Smooth muscle cell (in vitro differentiated cells): ENCODE measurements at regions not wholly inside any gene's neighbourhood (a gene's known extent, or its start where the extent isn't known, plus 50 kb on each side); places are given as distances from the start of the nearest gene placed in this dataset.

Source experiments
- DNase-seq: peaks from one replicate; lab custom pipeline; 2025; ENCODE audit not compliant: unreplicated experiment; lab: John Stamatoyannopoulos, UW
- H2AFZ ChIP-seq: fragments of 200-600 bp; sonication (generic); 2 replicates; pipeline ENCODE4 v1.6.0; 2016; ENCODE audit warnings: antibody characterized with exemption, low read depth, mild to moderate bottlenecking
- H3F3A ChIP-seq: fragments of 200-600 bp; sonication (generic); 2 replicates; pipeline ENCODE4 v1.6.0; 2017; ENCODE audit warnings: antibody characterized with exemption, low read depth
- H3K27ac ChIP-seq: fragments of 200-600 bp; sonication (generic); 2 replicates; pipeline ENCODE4 v1.5.1; 2016; ENCODE audit warnings: low read depth, mild to moderate bottlenecking
- H3K27me3 ChIP-seq: fragments of 200-600 bp; sonication (generic); 2 replicates; pipeline ENCODE4 v1.6.1; 2016; ENCODE audit warnings: low read depth, mild to moderate bottlenecking
- H3K36me3 ChIP-seq: fragments of 200-600 bp; sonication (generic); 2 replicates; pipeline ENCODE4 v1.5.1; 2016; ENCODE audit warnings: low read depth
- H3K4me1 ChIP-seq: fragments of 200-600 bp; sonication (generic); 2 replicates; pipeline ENCODE4 v1.5.1; 2016; ENCODE audit warnings: low read depth
- H3K4me2 ChIP-seq: fragments of 200-600 bp; sonication (generic); 2 replicates; pipeline ENCODE4 v1.6.0; 2016; ENCODE audit warnings: mild to moderate bottlenecking
- H3K4me3 ChIP-seq: fragments of 200-600 bp; sonication (generic); 2 replicates; pipeline ENCODE4 v1.5.1; 2016; ENCODE audit warnings: mild to moderate bottlenecking
- H3K79me2 ChIP-seq: fragments of 200-600 bp; sonication (generic); 2 replicates; pipeline ENCODE4 v1.6.0; 2016; ENCODE audit warnings: low read depth, mild to moderate bottlenecking
- H3K9ac ChIP-seq: fragments of 200-600 bp; sonication (generic); 2 replicates; pipeline ENCODE4 v1.6.0; 2016; ENCODE audit warnings: low read depth
- H3K9me3 ChIP-seq: fragments of 200-600 bp; sonication (generic); replicated peaks from 2 replicates; pipeline ENCODE4 v1.5.1; 2016; ENCODE audit warnings: low read depth
- H4K20me1 ChIP-seq: fragments of 200-600 bp; sonication (generic); 2 replicates; pipeline ENCODE4 v1.6.0; 2016; ENCODE audit warnings: low read depth
- WGBS: methylation state at CpG from one replicate; pipeline ENCODE4 v1.1.7; 2016; ENCODE audit warnings: low lambda C conversion rate; 5-methylcytosine and 5-hydroxymethylcytosine counted together
- TF ChIP-seq, protein P1 (sequence below): fragments of 200-600 bp; sonication (generic); IDR thresholded peaks from 2 replicates; pipeline ENCODE4 v1.5.1; 2017; ENCODE audit warnings: borderline replicate concordance, mild to moderate bottlenecking, antibody characterized with exemption; ENCODE audit not compliant: insufficient read depth, poor library complexity, severe bottlenecking

DNA sequence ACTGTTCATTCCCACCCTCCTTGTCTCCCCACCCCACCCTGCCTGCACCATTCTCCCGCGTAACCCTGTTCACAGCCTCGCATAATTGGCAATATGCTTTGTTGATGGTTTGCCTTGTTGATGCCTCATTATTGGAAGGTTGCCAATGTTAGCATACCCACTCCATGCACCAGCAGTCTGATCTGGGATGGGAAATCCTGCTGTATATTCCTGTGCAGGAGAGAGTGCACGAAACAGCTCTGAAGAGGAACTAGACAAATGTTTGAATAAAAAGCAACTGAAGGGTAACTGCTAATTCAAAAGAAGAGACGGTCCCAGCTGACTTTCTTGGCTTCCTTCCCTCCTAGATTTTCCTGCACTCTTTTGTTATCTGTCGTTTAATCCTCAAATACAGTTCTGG lies 271.7 kb upstream of the TLE4 start:
- H3K27me3 ChIP-seq, result no peaks in the 10 kb centered on the region
- no peak overlapping the region for H3K9ac ChIP-seq
- no peaks in the 10 kb centered on the region for H4K20me1 ChIP-seq
- no peaks in the 10 kb centered on the region for H3F3A ChIP-seq
- no peak overlapping the region for H3K27ac ChIP-seq
- H3K4me2 ChIP-seq, result no peak overlapping the region
- no peak overlapping the region for H2AFZ ChIP-seq
- peaks cover 27% of the 10 kb centered on the region for H3K4me1 ChIP-seq
- no peaks in the 10 kb centered on the region for H3K79me2 ChIP-seq
- no peak for DNase-seq
- WGBS, result 70% methylated on average over 6 of the region's 6 CpGs
- H3K4me3 ChIP-seq, result no peak overlapping the region
- no peaks in the 10 kb centered on the region for H3K36me3 ChIP-seq
- TF ChIP-seq, protein P1, sequence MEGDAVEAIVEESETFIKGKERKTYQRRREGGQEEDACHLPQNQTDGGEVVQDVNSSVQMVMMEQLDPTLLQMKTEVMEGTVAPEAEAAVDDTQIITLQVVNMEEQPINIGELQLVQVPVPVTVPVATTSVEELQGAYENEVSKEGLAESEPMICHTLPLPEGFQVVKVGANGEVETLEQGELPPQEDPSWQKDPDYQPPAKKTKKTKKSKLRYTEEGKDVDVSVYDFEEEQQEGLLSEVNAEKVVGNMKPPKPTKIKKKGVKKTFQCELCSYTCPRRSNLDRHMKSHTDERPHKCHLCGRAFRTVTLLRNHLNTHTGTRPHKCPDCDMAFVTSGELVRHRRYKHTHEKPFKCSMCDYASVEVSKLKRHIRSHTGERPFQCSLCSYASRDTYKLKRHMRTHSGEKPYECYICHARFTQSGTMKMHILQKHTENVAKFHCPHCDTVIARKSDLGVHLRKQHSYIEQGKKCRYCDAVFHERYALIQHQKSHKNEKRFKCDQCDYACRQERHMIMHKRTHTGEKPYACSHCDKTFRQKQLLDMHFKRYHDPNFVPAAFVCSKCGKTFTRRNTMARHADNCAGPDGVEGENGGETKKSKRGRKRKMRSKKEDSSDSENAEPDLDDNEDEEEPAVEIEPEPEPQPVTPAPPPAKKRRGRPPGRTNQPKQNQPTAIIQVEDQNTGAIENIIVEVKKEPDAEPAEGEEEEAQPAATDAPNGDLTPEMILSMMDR, result no peak
- H3K9me3 ChIP-seq, result no peaks in the 10 kb centered on the region

DNA sequence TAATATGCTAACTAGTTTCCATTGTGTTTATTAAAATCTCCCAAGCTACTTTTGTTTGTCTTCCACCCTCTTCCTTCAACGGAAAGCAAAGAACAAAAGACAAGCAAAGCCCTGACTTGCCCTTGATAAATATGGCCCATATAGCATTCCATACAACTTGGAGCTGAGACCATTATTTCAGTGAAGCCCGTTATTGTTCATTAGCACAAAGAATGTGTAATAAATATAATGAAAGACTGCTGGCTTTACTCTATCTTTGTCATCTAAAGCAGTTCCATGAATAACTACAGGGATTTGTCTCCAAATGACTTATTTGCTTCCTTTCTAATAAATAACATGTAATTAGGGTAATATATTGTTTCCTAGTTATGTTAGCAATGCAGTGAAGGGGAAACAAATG lies 270.7 kb upstream of the TLE4 start:
- DNase-seq, result no peak
- Histone ChIP-seq H4K20me1 (no peaks in the 10 kb centered on the region), H3K27ac (no peak overlapping the region), H3K27me3 (peaks cover 2% of the 10 kb centered on the region), H3K9me3 (no peaks in the 10 kb centered on the region), H2AFZ (no peak overlapping the region), H3F3A (no peaks in the 10 kb centered on the region), H3K9ac (no peak overlapping the region), H3K36me3 (no peaks in the 10 kb centered on the region), H3K4me3 (no peak overlapping the region), H3K4me2 (peak overlapping the region; percentile 46), H3K4me1 (peaks cover 27% of the 10 kb centered on the region), H3K79me2 (no peaks in the 10 kb centered on the region)
- 30% methylated on average over 2 of the region's 2 CpGs for WGBS
- TF ChIP-seq, protein P1, result no peak

- H3K79me2 ChIP-seq, result no peaks in the 10 kb centered on the region
- no peak overlapping the region for H2AFZ ChIP-seq
Observed at GRCh38 chr9:79301551-79302391, 270.0 kb upstream of the TLE4 start.

More at GRCh38 chr9:79301551-79302391, 270.0 kb upstream of the TLE4 start:
- 22% methylated on average over 8 of the region's 8 CpGs for WGBS
- Histone ChIP-seq H3F3A (no peaks in the 10 kb centered on the region), H4K20me1 (no peaks in the 10 kb centered on the region), H3K27me3 (peaks cover 8% of the 10 kb centered on the region), H3K9me3 (no peaks in the 10 kb centered on the region), H3K4me1 (peaks cover 27% of the 10 kb centered on the region), H3K27ac (no peak overlapping the region), H3K36me3 (no peaks in the 10 kb centered on the region), H3K4me3 (no peak overlapping the region), H3K4me2 (peak overlapping the region; percentile 46), H3K9ac (no peak overlapping the region)
- TF ChIP-seq, protein P1, result no peak
- no peak for DNase-seq
